ENCODE measurements at regions not wholly inside any gene's neighbourhood (a gene's known extent, or its start where the extent isn't known, plus 50 kb on each side); places are given as distances from the start of the nearest gene placed in this dataset.
A peak's percentile ranks its signal among the peaks of the same experiment; 100 is the strongest.

DNA sequence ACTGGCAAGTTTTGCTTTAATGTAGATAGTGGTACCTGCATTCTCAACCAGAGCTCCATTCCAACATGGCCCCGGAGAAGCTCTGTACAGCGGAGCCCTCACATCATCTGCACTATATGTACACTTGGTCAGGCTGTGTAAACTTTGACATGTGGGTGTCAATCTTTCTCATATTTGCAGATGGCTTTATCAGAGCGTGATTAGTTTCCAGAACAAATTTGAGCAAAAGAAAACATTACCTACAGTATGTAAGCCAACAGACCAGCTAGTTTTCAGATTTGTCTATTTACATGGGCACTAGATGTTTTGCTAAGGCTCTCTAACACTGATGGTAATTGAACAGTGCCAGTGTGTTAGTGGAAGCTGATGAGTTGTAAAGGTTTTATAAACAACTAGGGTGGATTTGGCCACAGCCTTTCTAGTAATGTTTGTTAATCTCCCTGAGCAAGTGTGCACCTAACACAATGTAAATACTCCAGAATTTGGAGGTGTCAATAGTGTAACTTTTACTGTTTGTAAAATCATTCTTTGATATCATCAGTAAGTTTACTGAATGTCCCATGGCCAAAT is 131.8 kb downstream of the FOXA2 start (continued):
- TF ChIP-seq ZMYM4 (CRISPR knock-in tag; IDR thresholded peaks at IDR 0.05) (peak; percentile 70), IKZF1 (IDR thresholded peaks at IDR 0.05) (no peak), ZNF768 (CRISPR knock-in tag; IDR thresholded peaks at IDR 0.05) (no peak), ZNF747 (CRISPR knock-in tag; IDR thresholded peaks at IDR 0.05; ENCODE audit: borderline replicate concordance) (no peak), MXI1 (IDR thresholded peaks at IDR 0.05; ENCODE audit: borderline replicate concordance, low read depth, low read length) (no peak), SP2 (CRISPR knock-in tag; IDR thresholded peaks at IDR 0.05) (no peak), NR2F2 (IDR thresholded peaks at IDR 0.05; ENCODE audit: borderline replicate concordance, low read depth) (0 out of 2 replicates have a peak, but pooled peaks have one; percentile 47), TOPORS (CRISPR knock-in tag; IDR thresholded peaks at IDR 0.05) (no peak), ZNF234 (CRISPR knock-in tag; conservative IDR thresholded peaks at IDR 0.05) (no peak), KAT2B (IDR thresholded peaks at IDR 0.05; ENCODE audit: borderline replicate concordance, low read depth, low read length) (no peak), MTA3 (CRISPR knock-in tag; IDR thresholded peaks at IDR 0.05) (no peak), GABPA (IDR thresholded peaks at IDR 0.05; ENCODE audit: low read depth, low read length) (no peak), GABPA (CRISPR knock-in tag; IDR thresholded peaks at IDR 0.05; ENCODE audit: low read depth) (0 out of 2 replicates have a peak, but pooled peaks have one; percentile 15), SMARCE1 (IDR thresholded peaks at IDR 0.05; ENCODE audit: borderline replicate concordance) (no peak), FOXP1 (IDR thresholded peaks at IDR 0.05) (no peak), FOXP1 (CRISPR knock-in tag; IDR thresholded peaks at IDR 0.05) (peak; percentile 68)
- TF ChIP-seq, protein P1, sequence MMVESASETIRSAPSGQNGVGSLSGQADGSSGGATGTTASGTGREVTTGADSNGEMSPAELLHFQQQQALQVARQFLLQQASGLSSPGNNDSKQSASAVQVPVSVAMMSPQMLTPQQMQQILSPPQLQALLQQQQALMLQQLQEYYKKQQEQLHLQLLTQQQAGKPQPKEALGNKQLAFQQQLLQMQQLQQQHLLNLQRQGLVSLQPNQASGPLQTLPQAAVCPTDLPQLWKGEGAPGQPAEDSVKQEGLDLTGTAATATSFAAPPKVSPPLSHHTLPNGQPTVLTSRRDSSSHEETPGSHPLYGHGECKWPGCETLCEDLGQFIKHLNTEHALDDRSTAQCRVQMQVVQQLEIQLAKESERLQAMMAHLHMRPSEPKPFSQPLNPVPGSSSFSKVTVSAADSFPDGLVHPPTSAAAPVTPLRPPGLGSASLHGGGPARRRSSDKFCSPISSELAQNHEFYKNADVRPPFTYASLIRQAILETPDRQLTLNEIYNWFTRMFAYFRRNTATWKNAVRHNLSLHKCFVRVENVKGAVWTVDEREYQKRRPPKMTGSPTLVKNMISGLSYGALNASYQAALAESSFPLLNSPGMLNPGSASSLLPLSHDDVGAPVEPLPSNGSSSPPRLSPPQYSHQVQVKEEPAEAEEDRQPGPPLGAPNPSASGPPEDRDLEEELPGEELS (CRISPR knock-in tag; IDR thresholded peaks at IDR 0.05): peak; percentile 47; the same call in 1 of the 2 replicates
- TF ChIP-seq, protein P2, sequence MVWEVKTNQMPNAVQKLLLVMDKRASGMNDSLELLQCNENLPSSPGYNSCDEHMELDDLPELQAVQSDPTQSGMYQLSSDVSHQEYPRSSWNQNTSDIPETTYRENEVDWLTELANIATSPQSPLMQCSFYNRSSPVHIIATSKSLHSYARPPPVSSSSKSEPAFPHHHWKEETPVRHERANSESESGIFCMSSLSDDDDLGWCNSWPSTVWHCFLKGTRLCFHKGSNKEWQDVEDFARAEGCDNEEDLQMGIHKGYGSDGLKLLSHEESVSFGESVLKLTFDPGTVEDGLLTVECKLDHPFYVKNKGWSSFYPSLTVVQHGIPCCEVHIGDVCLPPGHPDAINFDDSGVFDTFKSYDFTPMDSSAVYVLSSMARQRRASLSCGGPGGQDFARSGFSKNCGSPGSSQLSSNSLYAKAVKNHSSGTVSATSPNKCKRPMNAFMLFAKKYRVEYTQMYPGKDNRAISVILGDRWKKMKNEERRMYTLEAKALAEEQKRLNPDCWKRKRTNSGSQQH (CRISPR knock-in tag; IDR thresholded peaks at IDR 0.05; ENCODE audit: low read depth): no peak
- TF ChIP-seq, protein P3, sequence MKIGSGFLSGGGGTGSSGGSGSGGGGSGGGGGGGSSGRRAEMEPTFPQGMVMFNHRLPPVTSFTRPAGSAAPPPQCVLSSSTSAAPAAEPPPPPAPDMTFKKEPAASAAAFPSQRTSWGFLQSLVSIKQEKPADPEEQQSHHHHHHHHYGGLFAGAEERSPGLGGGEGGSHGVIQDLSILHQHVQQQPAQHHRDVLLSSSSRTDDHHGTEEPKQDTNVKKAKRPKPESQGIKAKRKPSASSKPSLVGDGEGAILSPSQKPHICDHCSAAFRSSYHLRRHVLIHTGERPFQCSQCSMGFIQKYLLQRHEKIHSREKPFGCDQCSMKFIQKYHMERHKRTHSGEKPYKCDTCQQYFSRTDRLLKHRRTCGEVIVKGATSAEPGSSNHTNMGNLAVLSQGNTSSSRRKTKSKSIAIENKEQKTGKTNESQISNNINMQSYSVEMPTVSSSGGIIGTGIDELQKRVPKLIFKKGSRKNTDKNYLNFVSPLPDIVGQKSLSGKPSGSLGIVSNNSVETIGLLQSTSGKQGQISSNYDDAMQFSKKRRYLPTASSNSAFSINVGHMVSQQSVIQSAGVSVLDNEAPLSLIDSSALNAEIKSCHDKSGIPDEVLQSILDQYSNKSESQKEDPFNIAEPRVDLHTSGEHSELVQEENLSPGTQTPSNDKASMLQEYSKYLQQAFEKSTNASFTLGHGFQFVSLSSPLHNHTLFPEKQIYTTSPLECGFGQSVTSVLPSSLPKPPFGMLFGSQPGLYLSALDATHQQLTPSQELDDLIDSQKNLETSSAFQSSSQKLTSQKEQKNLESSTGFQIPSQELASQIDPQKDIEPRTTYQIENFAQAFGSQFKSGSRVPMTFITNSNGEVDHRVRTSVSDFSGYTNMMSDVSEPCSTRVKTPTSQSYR (CRISPR knock-in tag; IDR thresholded peaks at IDR 0.05; ENCODE audit: borderline replicate concordance): no peak
- TF ChIP-seq, protein P4, sequence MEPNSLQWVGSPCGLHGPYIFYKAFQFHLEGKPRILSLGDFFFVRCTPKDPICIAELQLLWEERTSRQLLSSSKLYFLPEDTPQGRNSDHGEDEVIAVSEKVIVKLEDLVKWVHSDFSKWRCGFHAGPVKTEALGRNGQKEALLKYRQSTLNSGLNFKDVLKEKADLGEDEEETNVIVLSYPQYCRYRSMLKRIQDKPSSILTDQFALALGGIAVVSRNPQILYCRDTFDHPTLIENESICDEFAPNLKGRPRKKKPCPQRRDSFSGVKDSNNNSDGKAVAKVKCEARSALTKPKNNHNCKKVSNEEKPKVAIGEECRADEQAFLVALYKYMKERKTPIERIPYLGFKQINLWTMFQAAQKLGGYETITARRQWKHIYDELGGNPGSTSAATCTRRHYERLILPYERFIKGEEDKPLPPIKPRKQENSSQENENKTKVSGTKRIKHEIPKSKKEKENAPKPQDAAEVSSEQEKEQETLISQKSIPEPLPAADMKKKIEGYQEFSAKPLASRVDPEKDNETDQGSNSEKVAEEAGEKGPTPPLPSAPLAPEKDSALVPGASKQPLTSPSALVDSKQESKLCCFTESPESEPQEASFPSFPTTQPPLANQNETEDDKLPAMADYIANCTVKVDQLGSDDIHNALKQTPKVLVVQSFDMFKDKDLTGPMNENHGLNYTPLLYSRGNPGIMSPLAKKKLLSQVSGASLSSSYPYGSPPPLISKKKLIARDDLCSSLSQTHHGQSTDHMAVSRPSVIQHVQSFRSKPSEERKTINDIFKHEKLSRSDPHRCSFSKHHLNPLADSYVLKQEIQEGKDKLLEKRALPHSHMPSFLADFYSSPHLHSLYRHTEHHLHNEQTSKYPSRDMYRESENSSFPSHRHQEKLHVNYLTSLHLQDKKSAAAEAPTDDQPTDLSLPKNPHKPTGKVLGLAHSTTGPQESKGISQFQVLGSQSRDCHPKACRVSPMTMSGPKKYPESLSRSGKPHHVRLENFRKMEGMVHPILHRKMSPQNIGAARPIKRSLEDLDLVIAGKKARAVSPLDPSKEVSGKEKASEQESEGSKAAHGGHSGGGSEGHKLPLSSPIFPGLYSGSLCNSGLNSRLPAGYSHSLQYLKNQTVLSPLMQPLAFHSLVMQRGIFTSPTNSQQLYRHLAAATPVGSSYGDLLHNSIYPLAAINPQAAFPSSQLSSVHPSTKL (CRISPR knock-in tag; IDR thresholded peaks at IDR 0.05): peak; percentile 95
- TF ChIP-seq, protein P5, sequence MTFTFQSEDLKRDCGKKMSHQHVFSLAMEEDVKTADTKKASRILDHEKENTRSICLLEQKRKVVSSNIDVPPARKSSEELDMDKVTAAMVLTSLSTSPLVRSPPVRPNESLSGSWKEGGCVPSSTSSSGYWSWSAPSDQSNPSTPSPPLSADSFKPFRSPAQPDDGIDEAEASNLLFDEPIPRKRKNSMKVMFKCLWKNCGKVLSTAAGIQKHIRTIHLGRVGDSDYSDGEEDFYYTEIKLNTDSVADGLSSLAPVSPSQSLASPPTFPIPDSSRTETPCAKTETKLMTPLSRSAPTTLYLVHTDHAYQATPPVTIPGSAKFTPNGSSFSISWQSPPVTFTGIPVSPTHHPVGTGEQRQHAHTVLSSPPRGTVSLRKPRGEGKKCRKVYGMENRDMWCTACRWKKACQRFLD (CRISPR knock-in tag; IDR thresholded peaks at IDR 0.05; ENCODE audit: borderline replicate concordance): no peak

Data from HepG2 (cell line).